ENCODE measurements at regions not wholly inside any gene's neighbourhood (a gene's known extent, or its start where the extent isn't known, plus 50 kb on each side); places are given as distances from the start of the nearest gene placed in this dataset.
"Not testable (repeated sequence)": the region's sequence is repeated elsewhere in the genome, so short reads cannot be mapped to it uniquely, and the experiment has no call there.

DNA sequence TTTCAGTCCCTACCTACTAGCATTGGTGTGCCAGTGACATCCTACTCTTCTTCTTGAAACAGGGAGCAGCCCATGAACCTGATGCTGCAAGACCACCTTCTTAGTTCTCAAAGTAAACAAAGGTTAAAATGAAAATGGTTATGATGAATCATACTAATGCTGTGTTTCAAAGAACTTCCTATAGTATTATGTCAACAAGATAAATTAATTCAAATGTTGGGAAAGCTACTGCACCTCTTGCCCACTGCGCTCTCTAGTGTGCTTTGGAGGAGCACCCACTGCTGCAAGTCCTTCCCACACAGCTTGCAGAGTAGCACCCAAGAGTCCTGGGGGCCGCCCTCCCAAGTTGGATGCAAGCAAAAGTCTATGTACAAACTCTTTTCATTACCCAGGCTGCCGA is 81.1 kb downstream of the CD200R1L start:
- Histone ChIP-seq H3K27me3 (ENCODE audit: control insufficient read depth, insufficient read depth, low read length) (no peaks in the 10 kb centered on the region), H3K27ac (ENCODE audit: low read length) (no peak overlapping the region), H3K4me1 (ENCODE audit: control insufficient read depth, insufficient read depth, low read length) (no peaks in the 10 kb centered on the region), H3K9me3 (ENCODE audit: control insufficient read depth, insufficient read depth, low read length) (no peaks in the 10 kb centered on the region), H3K4me3 (ENCODE audit: low read length) (no peak overlapping the region), H3K36me3 (ENCODE audit: control insufficient read depth, insufficient read depth, low read length) (no peaks in the 10 kb centered on the region)
- DNase-seq (ENCODE audit: low read depth, low spot score): no peak
- WGBS (ENCODE audit: insufficient coverage, insufficient read length): no CpG with 5 or more reads among the region's 3 CpGs

DNA sequence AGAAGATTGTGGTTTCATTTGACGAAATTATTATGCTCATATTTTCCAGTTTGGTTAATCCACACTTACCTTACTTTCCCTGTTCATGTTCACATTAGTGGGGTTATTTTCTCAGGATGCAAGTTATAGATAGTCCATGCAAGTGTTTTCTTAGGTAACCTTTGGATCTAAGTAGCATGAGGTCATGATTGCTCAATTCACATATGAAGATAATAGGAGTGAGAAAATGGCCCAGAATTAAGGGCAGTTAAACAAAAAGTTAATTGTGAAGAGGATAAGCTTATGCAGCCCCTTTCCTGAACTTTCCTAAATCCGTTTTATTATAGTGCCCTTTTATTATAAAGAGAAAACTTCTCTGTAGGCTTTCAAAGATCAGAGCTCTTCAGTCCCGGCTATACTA is 83.4 kb downstream of the CD200R1L start:
- no peak overlapping the region for H3K4me3 ChIP-seq (ENCODE audit: low read length)
- H3K4me1 ChIP-seq (ENCODE audit: control insufficient read depth, insufficient read depth, low read length): no peaks in the 10 kb centered on the region
- no CpG with 5 or more reads among the region's 3 CpGs for WGBS (ENCODE audit: insufficient coverage, insufficient read length)
- no peaks in the 10 kb centered on the region for H3K27me3 ChIP-seq (ENCODE audit: control insufficient read depth, insufficient read depth, low read length)
- no peaks in the 10 kb centered on the region for H3K9me3 ChIP-seq (ENCODE audit: control insufficient read depth, insufficient read depth, low read length)
- no peaks in the 10 kb centered on the region for H3K36me3 ChIP-seq (ENCODE audit: control insufficient read depth, insufficient read depth, low read length)
- DNase-seq (ENCODE audit: low read depth, low spot score): no peak
- H3K27ac ChIP-seq (ENCODE audit: low read length): no peak overlapping the region

DNA sequence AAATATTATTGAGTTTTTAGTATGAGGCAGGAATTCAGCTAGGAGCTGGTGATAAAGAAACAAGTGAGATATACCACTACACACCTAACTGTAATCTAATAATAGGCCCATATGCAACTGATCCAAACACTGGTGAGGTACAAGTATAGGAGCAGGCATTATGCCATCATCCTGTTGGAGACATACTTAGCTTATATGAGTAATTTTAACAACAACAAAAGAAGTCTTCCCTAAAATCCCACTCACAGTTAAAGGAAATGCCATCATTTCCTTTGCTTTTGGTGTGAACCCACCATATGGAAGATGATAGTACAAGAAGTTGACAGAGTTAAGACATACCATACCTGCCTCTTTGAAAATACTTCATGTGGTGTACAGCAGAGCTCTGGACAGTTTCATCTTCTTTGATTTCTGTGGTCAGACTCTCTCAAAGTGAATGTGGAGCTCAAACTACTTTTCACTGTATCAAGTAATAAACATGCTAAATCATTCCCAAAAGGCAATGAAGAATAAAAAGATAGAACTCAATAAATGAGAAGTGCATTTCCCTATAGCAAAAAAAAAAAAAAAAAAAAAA is 85.5 kb downstream of the CD200R1L start:
- H3K27ac ChIP-seq (ENCODE audit: low read length): no peak overlapping the region
- no peaks in the 10 kb centered on the region for H3K9me3 ChIP-seq (ENCODE audit: control insufficient read depth, insufficient read depth, low read length)
- H3K4me1 ChIP-seq (ENCODE audit: control insufficient read depth, insufficient read depth, low read length): no peaks in the 10 kb centered on the region
- no peaks in the 10 kb centered on the region for H3K27me3 ChIP-seq (ENCODE audit: control insufficient read depth, insufficient read depth, low read length)
- no peaks in the 10 kb centered on the region for H3K36me3 ChIP-seq (ENCODE audit: control insufficient read depth, insufficient read depth, low read length)
- DNase-seq (ENCODE audit: low read depth, low spot score): no peak
- no peak overlapping the region for H3K4me3 ChIP-seq (ENCODE audit: low read length)

- no CpG with 5 or more reads among the region's 1 CpG for WGBS (ENCODE audit: insufficient coverage, insufficient read length)
- no peak overlapping the region for H3K4me3 ChIP-seq (ENCODE audit: low read length)
- H3K27ac ChIP-seq (ENCODE audit: low read length): no peak overlapping the region
- H3K36me3 ChIP-seq (ENCODE audit: control insufficient read depth, insufficient read depth, low read length): no peaks in the 10 kb centered on the region
- H3K27me3 ChIP-seq (ENCODE audit: control insufficient read depth, insufficient read depth, low read length): no peaks in the 10 kb centered on the region
- DNase-seq (ENCODE audit: low read depth, low spot score): no peak
- H3K4me1 ChIP-seq (ENCODE audit: control insufficient read depth, insufficient read depth, low read length): no peaks in the 10 kb centered on the region
- no peaks in the 10 kb centered on the region for H3K9me3 ChIP-seq (ENCODE audit: control insufficient read depth, insufficient read depth, low read length)
These were observed 87.0 kb downstream of the CD200R1L start for GRCh38 chr3:112759681-112760080.

- Histone ChIP-seq H3K27ac (ENCODE audit: low read length) (no peak overlapping the region), H3K4me3 (ENCODE audit: low read length) (no peak overlapping the region), H3K27me3 (ENCODE audit: control insufficient read depth, insufficient read depth, low read length) (no peaks in the 10 kb centered on the region), H3K4me1 (ENCODE audit: control insufficient read depth, insufficient read depth, low read length) (no peaks in the 10 kb centered on the region), H3K36me3 (ENCODE audit: control insufficient read depth, insufficient read depth, low read length) (no peaks in the 10 kb centered on the region), H3K9me3 (ENCODE audit: control insufficient read depth, insufficient read depth, low read length) (no peaks in the 10 kb centered on the region)
- DNase-seq (ENCODE audit: low read depth, low spot score): no peak
- WGBS (ENCODE audit: insufficient coverage, insufficient read length): no CpG with 5 or more reads among the region's 1 CpG
These were observed 87.5 kb downstream of the CD200R1L start for GRCh38 chr3:112759210-112759609.

DNA sequence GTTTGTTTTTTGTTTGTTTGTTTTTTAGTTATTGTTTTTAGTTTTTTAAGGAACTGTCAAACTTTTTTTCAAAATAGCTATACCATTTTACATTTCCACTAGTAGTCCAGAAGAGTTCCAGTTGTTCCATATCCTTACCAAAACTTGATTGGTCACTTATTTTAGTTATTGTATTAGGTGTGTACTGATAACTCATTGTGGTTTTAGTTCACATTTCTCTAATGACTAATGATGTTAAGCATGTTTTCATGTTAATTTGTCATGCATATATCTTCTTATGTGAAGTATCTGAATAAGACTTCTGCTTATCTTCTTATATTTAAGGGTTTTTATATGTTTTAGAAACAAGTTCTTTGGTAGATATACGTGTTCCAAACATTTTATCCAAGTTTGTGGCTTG is 89.5 kb downstream of the CD200R1L start:
- no peak overlapping the region for H3K4me3 ChIP-seq (ENCODE audit: low read length)
- H3K4me1 ChIP-seq (ENCODE audit: control insufficient read depth, insufficient read depth, low read length): no peaks in the 10 kb centered on the region
- no peaks in the 10 kb centered on the region for H3K9me3 ChIP-seq (ENCODE audit: control insufficient read depth, insufficient read depth, low read length)
- H3K27me3 ChIP-seq (ENCODE audit: control insufficient read depth, insufficient read depth, low read length): no peaks in the 10 kb centered on the region
- no peak overlapping the region for H3K27ac ChIP-seq (ENCODE audit: low read length)
- WGBS (ENCODE audit: insufficient coverage, insufficient read length): no CpG with 5 or more reads among the region's 1 CpG
- DNase-seq (ENCODE audit: low read depth, low spot score): no peak
- H3K36me3 ChIP-seq (ENCODE audit: control insufficient read depth, insufficient read depth, low read length): no peaks in the 10 kb centered on the region

DNA sequence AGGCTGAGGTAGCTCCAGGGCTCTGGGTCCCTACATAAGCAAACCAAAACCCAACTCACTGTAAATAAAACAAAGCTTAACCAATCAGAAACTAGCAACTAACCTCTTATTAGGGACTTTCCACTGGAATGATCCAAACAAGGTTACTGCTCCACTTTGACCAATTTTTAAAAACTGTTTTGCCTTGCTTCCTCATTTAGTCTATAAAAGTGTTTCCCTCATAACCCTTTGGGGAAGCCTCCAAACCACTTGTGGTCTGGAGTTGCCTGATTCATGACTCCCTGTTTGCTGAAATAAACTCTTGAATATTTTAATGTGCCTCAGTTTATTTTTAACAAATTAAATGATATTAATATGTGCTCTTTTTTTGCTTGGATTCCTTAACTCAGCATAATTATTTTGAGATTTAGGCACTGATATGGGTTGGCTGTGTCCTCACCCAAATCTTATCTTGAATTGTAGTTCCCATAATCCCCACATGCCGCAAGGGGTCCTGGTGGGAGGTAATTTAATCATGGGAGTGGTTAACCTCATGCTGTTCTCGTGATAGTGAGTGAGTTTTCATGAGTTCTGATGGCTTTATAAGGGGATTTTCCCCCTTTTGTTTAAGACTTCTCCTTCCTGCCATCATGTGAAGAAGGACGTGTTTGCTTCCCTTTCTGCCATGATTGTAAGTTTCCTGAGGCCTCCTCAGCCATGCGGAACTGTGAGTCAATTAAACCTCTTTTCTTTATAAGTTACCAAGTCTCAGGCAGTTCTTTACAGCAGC is 90.6 kb downstream of the CD200R1L start:
- Histone ChIP-seq H3K9me3 (ENCODE audit: control insufficient read depth, insufficient read depth, low read length) (no peaks in the 10 kb centered on the region), H3K27me3 (ENCODE audit: control insufficient read depth, insufficient read depth, low read length) (no peaks in the 10 kb centered on the region), H3K27ac (ENCODE audit: low read length) (no peak overlapping the region), H3K4me1 (ENCODE audit: control insufficient read depth, insufficient read depth, low read length) (no peaks in the 10 kb centered on the region), H3K36me3 (ENCODE audit: control insufficient read depth, insufficient read depth, low read length) (no peaks in the 10 kb centered on the region), H3K4me3 (ENCODE audit: low read length) (no peak overlapping the region)
- WGBS (ENCODE audit: insufficient coverage, insufficient read length): no CpG with 5 or more reads among the region's 4 CpGs
- DNase-seq (ENCODE audit: low read depth, low spot score): no peak

DNA sequence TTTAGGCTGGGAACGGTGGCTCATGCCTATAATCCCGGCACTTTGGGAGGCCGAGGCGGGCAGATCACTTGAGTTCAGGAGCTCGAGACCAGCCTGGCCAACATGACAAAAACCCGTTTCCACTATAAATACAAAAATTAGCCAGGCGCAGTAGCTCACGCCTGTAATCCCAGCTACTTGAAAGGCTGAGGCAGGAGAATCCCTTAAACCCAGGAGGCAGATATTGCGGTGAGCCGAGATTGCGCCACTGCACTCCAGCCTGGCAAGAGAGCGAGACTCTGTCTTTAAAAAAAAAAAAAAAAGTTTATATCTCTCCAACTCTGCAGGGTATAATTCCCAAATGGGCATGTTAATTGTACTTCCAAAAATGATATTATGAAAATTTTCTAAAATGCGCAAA is 91.6 kb downstream of the CD200R1L start:
- H3K27me3 ChIP-seq (ENCODE audit: control insufficient read depth, insufficient read depth, low read length); H3K36me3 ChIP-seq (ENCODE audit: control insufficient read depth, insufficient read depth, low read length); DNase-seq (ENCODE audit: low read depth, low spot score); H3K4me3 ChIP-seq (ENCODE audit: low read length); H3K4me1 ChIP-seq (ENCODE audit: control insufficient read depth, insufficient read depth, low read length); H3K9me3 ChIP-seq (ENCODE audit: control insufficient read depth, insufficient read depth, low read length); H3K27ac ChIP-seq (ENCODE audit: low read length): not testable (repeated sequence)
- WGBS (ENCODE audit: insufficient coverage, insufficient read length): no CpG with 5 or more reads among the region's 13 CpGs

DNA sequence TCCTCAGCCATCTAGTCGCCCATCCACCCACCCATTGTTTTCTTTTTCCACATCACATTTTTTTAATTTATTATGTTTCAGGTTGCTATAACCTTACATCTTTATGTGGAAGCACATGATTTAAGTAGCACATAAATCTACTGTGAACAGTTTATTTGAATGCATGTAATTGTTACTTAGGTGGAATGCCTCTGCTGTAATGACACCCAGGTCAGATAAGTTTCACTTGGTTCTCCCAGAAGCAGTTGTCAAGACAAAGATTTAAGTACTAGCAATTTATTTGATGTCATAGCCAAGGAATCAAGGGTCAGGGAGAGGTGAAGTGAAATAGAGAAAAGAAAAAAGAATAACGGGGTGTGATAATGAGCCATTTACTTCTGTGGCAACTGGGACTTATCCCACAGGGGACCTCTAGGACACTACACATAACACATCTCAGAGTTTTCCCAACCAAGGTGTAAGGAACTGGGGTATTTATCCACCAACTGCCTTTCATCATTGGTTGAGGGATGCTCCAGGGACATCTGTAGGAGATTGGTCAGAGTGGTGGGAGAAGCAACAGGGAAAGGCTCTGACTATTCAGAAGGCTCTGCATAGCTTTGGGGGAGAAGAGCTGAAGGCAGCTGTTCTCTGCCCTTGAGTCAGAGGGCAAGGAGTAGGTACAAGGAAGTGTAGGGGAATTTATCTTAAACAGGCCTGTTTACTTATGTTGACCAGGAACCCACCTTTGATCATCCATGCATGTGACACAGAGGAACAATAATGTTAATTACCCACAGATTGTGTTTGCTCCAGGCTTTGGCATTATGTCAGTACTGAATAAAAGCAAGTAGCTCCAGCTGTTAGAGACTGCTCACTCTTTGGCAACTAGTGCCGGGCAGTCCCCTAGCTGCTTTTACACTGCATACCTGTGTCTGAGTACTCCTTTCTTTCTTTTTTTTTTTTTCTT is 94.8 kb downstream of the CD200R1L start:
- no peaks in the 10 kb centered on the region for H3K4me1 ChIP-seq (ENCODE audit: control insufficient read depth, insufficient read depth, low read length)
- no peak overlapping the region for H3K27ac ChIP-seq (ENCODE audit: low read length)
- H3K36me3 ChIP-seq (ENCODE audit: control insufficient read depth, insufficient read depth, low read length): no peaks in the 10 kb centered on the region
- WGBS (ENCODE audit: insufficient coverage, insufficient read length): no CpG with 5 or more reads among the region's 3 CpGs
- DNase-seq (ENCODE audit: low read depth, low spot score): no peak
- H3K4me3 ChIP-seq (ENCODE audit: low read length): no peak overlapping the region
- H3K9me3 ChIP-seq (ENCODE audit: control insufficient read depth, insufficient read depth, low read length): no peaks in the 10 kb centered on the region
- no peaks in the 10 kb centered on the region for H3K27me3 ChIP-seq (ENCODE audit: control insufficient read depth, insufficient read depth, low read length)

DNA sequence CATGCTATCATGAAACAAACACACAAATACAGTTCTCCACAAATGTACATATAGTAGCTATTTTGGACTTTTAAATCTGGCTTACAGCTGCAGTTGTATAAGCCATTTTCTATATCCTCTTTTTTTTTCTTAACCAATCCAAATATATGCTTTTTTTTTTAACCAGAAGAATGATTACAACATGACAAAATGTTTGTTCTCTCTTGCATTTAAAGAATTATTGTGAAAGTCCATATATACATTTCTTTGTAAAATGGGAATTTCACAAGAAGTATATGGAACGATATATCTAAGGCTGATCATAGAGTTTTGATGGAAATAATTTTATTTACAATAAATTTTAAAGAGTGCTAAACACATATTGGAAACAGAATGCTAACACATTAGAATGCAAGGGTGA is 95.6 kb downstream of the CD200R1L start:
- WGBS (ENCODE audit: insufficient coverage, insufficient read length): no CpG with 5 or more reads among the region's 1 CpG
- no peaks in the 10 kb centered on the region for H3K4me1 ChIP-seq (ENCODE audit: control insufficient read depth, insufficient read depth, low read length)
- no peaks in the 10 kb centered on the region for H3K27me3 ChIP-seq (ENCODE audit: control insufficient read depth, insufficient read depth, low read length)
- no peaks in the 10 kb centered on the region for H3K9me3 ChIP-seq (ENCODE audit: control insufficient read depth, insufficient read depth, low read length)
- DNase-seq (ENCODE audit: low read depth, low spot score): no peak
- H3K4me3 ChIP-seq (ENCODE audit: low read length): no peak overlapping the region
- no peaks in the 10 kb centered on the region for H3K36me3 ChIP-seq (ENCODE audit: control insufficient read depth, insufficient read depth, low read length)
- no peak overlapping the region for H3K27ac ChIP-seq (ENCODE audit: low read length)
